PC-3 (cell line): ENCODE measurements at regions not wholly inside any gene's neighbourhood (a gene's known extent, or its start where the extent isn't known, plus 50 kb on each side); places are given as distances from the start of the nearest gene placed in this dataset.

Experiments used
- EZH2phosphoT487 ChIP-seq: fragments of 300-600 bp; sonication (generic); IDR thresholded peaks from 2 replicates; pipeline ENCODE4 v1.6.1; 2018; ENCODE audit warnings: mild to moderate bottlenecking, antibody characterized with exemption, low read length, borderline replicate concordance
- TF ChIP-seq, protein P1 (sequence below): fragments of 300-600 bp; sonication (generic); conservative IDR thresholded peaks from 2 replicates; pipeline ENCODE4 v1.5.1; 2017; ENCODE audit warnings: antibody characterized with exemption, low read depth, mild to moderate bottlenecking, low read length

DNA sequence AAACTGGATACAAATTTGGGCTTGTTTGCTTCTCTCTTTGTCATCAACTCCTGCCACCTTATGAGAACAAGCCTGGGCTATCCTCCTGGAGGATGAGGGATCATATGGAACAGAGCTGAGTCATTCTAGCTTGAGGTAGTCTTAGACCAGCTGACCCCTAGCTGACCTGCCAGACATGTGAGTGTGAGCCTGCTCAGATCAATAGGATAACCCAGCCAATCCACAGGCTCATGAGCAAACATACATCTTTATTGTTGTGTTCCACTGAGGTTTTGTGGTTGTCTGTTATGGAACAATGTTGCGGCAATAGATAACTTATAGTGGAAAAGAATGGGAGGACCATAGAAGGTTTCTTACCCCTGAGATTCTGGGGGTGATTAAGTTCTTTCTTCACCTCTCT is 54.5 kb upstream of the FAM180A start:
- TF ChIP-seq, protein P1, sequence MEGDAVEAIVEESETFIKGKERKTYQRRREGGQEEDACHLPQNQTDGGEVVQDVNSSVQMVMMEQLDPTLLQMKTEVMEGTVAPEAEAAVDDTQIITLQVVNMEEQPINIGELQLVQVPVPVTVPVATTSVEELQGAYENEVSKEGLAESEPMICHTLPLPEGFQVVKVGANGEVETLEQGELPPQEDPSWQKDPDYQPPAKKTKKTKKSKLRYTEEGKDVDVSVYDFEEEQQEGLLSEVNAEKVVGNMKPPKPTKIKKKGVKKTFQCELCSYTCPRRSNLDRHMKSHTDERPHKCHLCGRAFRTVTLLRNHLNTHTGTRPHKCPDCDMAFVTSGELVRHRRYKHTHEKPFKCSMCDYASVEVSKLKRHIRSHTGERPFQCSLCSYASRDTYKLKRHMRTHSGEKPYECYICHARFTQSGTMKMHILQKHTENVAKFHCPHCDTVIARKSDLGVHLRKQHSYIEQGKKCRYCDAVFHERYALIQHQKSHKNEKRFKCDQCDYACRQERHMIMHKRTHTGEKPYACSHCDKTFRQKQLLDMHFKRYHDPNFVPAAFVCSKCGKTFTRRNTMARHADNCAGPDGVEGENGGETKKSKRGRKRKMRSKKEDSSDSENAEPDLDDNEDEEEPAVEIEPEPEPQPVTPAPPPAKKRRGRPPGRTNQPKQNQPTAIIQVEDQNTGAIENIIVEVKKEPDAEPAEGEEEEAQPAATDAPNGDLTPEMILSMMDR = no peak
- no peak for TF ChIP-seq EZH2phosphoT487
